Left cardiac atrium (tissue), 4 donors: ENCODE measurements at regions not wholly inside any gene's neighbourhood (a gene's known extent, or its start where the extent isn't known, plus 50 kb on each side); places are given as distances from the start of the nearest gene placed in this dataset.

Experiments used
- ATAC-seq, 2 donors: fragments of 200-7000 bp; cut with Tn5 transposase; one replicate each; pipeline ENCODE4 v1.9.1; 2020; ENCODE audit warnings: mild to moderate bottlenecking in 2 of 2, moderate library complexity in 2 of 2
- DNase-seq: peaks from one replicate; pipeline ENCODE4 v3.0.0-alpha.2; 2020
- intact Hi-C, 2 donors: fragments of 100-400 bp; cut with DNase I; formaldehyde crosslinking; loops; one replicate each; pipeline versions ENCODE4 v1.14.1 to v1.15.1; 2022 to 2023
- donor health status: DM: no; HTN: yes; CAD: no.
- donor health status: DM: no; HTN: yes; CAD: no; lungs with severe emphysema.
- donor health status: DM: yes; HTN: yes; CAD: no.
- donor health status: Dilated cardiomyopathy.

- ATAC-seq (peak; percentile 35 to 54), DNase-seq (peak; percentile 42)
- intact Hi-C loops: no loop called here
These were observed 140.3 kb downstream of the RPIA start for GRCh38 chr2:88831792-88832248.

GRCh38 chr2:88832311-88832991, 141.0 kb downstream of the RPIA start:
- ATAC-seq: no peak

DNA sequence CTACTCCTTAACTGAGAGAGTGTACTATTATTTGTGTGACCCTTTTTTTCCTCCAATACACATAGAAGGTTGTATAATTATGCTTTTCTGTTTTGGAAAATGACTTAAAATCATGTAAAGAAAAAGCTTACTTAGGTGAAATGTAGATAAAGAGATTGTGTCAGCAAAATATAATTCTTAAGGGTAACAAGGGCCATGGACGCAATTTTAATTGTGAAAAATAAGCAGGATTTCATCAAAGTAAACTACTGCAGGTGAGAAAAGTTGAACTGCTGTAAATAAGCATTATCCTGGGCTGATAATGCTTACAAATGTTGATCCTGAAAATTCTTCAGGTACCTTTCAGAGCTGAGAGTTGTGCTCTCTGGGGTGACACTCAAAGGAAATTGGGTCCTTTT, 141.5 kb downstream of the RPIA start:
- ATAC-seq (no peak), DNase-seq (no peak)
- intact Hi-C loops: no loop called here

More at GRCh38 chr2:88832311-88832991, 141.0 kb downstream of the RPIA start:
- intact Hi-C loops: no loop called here
- DNase-seq: no peak

DNA sequence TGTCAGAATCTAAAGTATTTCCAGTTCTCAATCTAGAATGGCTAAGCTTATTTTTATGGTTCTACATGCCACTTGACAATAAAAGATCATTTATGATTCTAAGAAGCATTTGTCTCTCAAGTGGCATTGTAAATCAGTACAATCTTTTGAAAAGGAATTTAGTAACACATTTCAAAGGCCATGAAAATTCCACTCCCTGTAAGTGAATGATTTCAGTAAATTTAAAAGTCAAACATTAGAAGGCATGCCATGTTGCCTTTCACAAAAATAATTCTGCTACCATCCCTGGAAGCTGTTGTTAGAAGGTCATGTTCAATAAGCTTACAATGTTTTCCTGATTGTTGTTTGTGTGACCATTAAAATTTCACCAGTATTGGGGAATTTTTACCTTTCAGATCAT, 142.9 kb downstream of the RPIA start:
- intact Hi-C loops: no loop called here
- no peak for ATAC-seq
- no peak for DNase-seq

- intact Hi-C loops: no loop called here
- ATAC-seq: no peak
- DNase-seq: no peak
These were observed 143.4 kb downstream of the RPIA start for GRCh38 chr2:88834866-88835265.

DNA sequence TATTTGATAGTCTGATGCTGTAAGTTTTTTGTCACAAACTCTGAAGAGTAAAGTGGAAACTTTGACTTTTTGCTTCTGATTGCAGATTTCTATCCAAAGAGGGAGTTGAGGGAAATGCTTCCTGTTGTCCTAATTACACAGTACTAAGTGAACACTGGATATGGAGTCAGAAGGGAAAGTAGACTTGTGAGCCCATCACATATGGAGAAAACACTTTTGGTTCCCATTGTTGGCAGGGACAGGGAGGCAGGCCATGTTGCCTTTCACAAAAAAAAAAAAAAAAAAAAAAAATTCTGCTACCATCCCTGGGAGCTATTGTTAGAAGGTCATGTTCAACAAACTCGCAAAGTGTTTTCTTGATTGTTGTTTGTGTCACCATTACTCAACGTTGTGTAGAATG, 144.3 kb downstream of the RPIA start:
- ATAC-seq: no peak
- intact Hi-C loops: no loop called here

GRCh38 chr2:88836351-88836750, 144.9 kb downstream of the RPIA start:
- no peak for ATAC-seq
- intact Hi-C loops: no loop called here
- no peak for DNase-seq

More for the DNA sequence above, 144.3 kb downstream of the RPIA start:
- DNase-seq: no peak

DNA sequence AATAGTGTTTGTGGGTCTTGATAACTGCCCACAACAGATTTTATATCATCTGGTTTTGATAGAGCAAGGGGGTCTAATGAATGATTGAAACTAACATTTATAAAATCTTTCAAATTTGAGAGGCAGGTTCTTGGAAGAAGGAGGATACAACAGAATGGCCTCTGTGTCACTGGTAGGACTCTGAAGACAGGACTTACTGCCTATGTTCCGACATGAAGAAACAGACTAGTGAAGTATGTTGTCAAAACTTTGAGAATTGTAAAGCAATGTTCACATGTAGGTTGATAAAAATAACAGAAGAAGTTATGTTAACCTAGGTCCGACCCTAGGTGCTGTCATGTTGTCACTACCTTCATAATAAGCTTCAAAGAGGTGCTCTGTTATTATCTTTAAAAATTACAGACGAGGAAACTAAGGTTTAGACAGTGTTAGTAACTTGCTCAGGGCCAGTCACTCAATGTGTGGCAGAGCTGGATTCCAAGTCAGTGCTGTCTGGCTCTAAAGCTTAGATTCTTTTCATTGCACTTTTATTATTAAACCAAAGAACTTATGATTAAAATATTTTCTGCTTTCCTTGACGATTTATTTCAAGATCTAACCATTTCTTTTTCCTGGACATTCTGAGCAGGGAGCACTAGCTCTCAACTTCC, 146.2 kb downstream of the RPIA start:
- intact Hi-C loops: no loop called here

GRCh38 chr2:88838165-88838635, 146.7 kb downstream of the RPIA start:
- ATAC-seq: no peak
- intact Hi-C loops: no loop called here
- no peak for DNase-seq

More for the DNA sequence above, 146.2 kb downstream of the RPIA start:
- DNase-seq (no peak), ATAC-seq (no peak)

GRCh38 chr2:88841224-88841929, 149.9 kb downstream of the RPIA start:
- ATAC-seq: no peak
- no peak for DNase-seq
- intact Hi-C loops: no loop called here

GRCh38 chr2:88842656-88843460, 151.4 kb downstream of the RPIA start:
- intact Hi-C loops: no loop called here
- no peak for DNase-seq
- no peak for ATAC-seq

- DNase-seq (no peak), ATAC-seq (no peak)
These were observed 152.2 kb downstream of the RPIA start for GRCh38 chr2:88843651-88844050.

GRCh38 chr2:88844960-88845359, 153.5 kb downstream of the RPIA start:
- ATAC-seq: no peak
- intact Hi-C loops: no loop called here
- DNase-seq: no peak

More at GRCh38 chr2:88843651-88844050, 152.2 kb downstream of the RPIA start:
- intact Hi-C loops: no loop called here

DNA sequence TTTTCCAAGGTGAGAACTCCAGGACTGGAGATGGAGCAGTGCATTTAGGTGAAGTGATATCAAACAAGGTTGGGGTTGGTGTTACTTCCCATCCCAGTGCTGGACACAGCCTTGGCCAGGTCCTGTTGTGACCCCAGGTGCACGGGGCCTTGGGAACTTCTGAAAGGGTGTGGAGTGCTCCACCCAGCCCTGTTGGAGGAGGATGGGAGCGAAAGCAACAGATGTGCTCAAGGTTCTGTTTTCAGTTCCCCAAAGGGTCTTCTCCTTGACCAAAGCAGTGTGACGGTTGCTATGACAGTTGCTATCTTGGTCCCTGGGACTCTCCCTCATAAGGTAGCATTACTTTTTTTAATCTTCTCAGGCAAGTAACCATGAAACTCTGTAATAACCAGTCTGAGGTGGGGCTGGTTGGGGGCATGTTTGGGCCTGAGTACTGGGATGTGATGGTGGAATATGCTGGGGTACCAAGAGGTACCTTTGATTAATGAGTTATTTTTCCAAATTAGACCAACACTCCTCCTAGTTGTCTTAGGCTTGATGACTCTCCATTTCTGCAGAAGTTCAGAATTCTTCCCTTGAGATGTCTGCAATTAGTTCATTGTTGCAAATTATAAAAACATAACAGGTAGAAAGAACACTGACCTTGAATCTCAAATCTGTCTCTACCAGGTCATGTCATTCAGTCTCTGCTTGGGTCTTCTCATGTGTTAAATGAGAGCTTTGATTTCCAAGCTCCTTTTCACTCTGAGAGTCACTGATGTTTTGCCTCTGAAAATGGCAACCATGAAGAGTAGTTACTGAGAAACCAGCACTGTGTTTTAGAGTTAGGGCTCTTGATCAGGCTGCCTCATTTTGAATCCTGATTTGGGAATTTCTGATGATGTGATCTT, 154.5 kb downstream of the RPIA start:
- intact Hi-C loops: no loop called here
- no peak for ATAC-seq
- no peak for DNase-seq

DNA sequence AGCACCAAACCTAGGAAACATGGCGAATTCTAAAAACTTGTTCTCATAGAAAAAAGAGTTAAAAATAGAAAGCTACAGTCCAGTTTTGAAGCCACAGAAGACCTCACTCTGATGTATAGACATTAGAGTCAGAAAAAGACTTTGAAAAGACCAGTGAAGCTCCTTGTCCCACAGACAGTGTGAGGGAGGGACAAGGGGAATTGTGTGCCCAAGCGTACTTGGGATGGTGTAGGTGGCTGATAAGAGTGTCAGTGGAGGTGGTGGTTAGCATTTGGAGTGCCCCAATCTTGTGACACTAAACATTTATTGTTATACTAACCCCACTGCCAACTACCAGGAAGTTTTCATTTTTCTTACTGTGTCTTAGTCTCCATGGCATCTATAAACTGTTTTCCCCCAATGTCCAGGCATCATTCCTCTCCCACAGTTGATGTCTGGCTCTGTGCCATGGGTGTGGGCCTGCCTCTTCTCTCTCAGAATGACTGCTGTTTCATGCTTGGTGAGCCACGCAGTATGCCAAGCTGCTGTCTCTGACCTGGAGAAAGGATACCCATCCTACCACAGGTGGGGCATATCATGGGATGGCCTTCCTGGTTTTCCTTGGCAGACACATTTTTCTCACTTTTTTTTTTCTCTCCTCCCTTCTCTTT, 161.4 kb downstream of the RPIA start:
- peak in 1 of 2 donors; percentile 49 for ATAC-seq
- DNase-seq: no peak
- intact Hi-C loops: no loop called here

DNA sequence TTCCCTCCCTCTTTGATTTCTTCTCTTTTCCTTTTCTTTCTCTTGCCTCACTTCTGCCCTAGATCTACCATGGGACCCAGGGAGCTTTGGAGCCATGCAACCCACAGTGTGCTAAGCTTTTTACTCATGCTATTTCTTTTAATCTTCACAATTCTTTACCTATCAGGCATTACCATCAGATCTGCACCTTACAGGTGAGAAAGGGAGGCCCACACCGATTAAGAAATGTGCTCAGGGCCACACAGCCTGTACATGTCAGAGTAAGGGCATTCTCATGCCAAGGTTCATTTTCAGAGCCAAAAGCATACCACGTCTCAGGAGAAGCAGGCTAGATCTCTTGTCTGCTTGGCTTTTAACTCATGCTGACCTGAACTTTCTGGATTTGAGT, 161.9 kb downstream of the RPIA start:
- intact Hi-C loops: no loop called here
- ATAC-seq (no peak), DNase-seq (no peak)

DNA sequence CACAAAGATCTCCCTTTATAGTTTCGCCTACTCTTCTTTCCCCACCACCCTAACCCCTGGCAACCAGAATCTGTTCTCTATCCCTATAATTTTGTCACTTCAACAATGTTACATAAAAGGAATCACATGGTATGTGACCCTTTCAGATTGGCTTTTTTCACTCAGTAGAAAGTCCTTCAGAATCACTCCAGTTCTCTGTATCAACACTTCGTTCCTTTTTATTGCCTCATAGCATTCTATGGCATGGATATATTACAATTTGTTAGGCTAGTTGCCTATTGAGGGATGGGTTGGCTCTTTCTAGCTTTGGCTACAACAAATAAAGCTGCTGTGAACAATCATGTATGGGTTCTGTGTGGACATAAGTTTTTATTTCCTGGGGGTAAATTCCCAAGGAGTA, 163.1 kb downstream of the RPIA start:
- ATAC-seq (no peak), DNase-seq (no peak)
- intact Hi-C loops: no loop called here
